ENCODE measurements at regions not wholly inside any gene's neighbourhood (a gene's known extent, or its start where the extent isn't known, plus 50 kb on each side); places are given as distances from the start of the nearest gene placed in this dataset.
A peak's percentile ranks its signal among the peaks of the same experiment; 100 is the strongest.

GRCh38 chr14:71359823-71360222, 452.6 kb downstream of the PCNX1 start:
- TF ChIP-seq, protein P1, sequence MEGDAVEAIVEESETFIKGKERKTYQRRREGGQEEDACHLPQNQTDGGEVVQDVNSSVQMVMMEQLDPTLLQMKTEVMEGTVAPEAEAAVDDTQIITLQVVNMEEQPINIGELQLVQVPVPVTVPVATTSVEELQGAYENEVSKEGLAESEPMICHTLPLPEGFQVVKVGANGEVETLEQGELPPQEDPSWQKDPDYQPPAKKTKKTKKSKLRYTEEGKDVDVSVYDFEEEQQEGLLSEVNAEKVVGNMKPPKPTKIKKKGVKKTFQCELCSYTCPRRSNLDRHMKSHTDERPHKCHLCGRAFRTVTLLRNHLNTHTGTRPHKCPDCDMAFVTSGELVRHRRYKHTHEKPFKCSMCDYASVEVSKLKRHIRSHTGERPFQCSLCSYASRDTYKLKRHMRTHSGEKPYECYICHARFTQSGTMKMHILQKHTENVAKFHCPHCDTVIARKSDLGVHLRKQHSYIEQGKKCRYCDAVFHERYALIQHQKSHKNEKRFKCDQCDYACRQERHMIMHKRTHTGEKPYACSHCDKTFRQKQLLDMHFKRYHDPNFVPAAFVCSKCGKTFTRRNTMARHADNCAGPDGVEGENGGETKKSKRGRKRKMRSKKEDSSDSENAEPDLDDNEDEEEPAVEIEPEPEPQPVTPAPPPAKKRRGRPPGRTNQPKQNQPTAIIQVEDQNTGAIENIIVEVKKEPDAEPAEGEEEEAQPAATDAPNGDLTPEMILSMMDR (conservative IDR thresholded peaks at IDR 0.05; ENCODE audit: low read length): no peak
- DNase-seq (ENCODE audit: low read depth): no peak
- no peak overlapping the region for H3K4me3 ChIP-seq (ENCODE audit: low read length)

DNA sequence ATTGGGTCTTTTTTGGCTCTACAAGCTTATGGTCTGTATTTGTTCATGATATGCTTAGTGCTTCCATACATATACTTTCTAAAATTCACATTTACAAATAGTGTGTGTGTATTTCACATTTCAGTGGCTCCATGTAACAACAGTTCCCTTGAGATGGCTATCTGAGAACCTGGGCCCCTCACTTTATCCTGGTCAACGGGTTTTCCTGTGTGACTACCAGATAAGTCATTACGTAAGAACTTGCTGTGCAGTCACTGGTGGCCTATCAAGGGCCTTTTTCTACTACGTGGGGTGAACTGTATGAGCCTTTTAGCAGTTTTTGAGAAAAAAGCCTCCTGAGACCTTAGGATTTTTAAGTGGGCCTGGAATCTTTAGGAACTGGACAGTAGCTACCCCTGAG, 454.1 kb downstream of the PCNX1 start:
- TF ChIP-seq, protein P1 (conservative IDR thresholded peaks at IDR 0.05; ENCODE audit: low read length): no peak
- DNase-seq (ENCODE audit: low read depth): no peak
- H3K4me3 ChIP-seq (ENCODE audit: low read length): no peak overlapping the region

DNA sequence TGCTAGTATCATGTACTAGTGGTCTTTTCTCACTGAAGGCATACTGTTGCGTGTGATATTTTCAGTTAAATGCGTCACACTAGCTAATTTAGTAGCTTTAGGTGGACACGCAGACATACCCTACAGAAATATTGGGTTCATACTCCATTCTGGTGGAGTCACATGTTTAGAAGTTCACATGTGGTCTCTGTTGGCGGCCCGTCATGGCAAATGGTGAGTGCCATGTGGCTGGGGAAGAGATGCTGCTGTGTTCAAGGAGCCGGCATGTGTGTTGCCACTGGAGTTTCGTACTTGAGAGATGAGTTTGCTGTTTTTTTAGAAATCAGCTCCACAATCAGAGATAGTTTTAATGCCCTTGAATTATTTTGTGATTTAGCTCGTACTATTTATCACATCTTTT, 454.6 kb downstream of the PCNX1 start:
- no peak for DNase-seq (ENCODE audit: low read depth)
- TF ChIP-seq, protein P1 (conservative IDR thresholded peaks at IDR 0.05; ENCODE audit: low read length): no peak
- H3K4me3 ChIP-seq (ENCODE audit: low read length): no peak overlapping the region

DNA sequence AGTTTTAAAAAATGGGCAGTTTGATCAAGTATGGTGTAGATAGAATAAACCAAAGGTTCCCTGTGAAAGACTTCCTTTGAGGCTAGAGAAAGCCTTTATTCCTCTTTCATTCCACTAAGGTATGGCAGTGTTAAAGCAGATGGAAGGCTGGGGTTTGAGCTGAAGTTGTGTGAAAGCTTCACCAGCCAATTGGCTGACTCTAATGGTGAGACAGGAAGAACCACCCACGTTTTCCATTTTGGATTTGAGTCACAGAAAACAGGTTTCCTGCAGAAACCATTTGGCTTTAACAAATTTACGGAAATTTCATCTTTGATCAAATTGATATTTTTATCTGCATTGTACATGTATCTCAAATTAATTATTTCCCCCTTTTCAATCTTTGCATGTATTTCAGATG, 455.0 kb downstream of the PCNX1 start:
- H3K4me3 ChIP-seq (ENCODE audit: low read length): no peak overlapping the region
- TF ChIP-seq, protein P1 (conservative IDR thresholded peaks at IDR 0.05; ENCODE audit: low read length): no peak
- no peak for DNase-seq (ENCODE audit: low read depth)

DNA sequence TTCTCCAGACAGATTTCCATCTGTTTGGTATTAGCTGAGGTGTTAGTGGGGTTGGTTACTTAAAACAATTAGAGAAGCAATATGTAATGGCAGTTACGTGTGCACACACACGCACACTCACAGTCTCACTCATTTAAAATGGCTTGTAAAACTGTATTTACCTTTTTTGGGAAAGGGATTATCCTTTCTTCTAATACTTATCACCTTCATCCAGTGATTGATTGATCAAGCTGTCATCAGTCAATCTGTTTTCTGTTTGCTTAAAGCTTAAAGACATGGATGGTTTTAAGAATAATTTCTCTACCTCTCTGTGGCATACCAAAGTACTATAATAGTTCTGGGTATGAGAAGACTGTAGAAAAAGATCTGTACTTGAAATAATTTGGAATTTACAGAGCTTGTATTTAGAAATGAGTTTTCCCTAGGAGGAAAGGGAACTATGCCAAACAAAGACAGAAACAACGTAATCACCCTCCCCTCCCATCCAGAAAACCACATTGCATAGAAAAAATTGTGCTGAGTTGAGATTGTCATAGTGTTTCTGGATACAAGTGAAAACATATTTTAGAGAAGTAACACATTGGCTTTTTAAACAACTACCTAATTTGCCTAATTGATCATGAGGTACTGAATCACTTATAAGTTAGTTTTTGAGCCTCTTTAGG, 455.8 kb downstream of the PCNX1 start:
- peak; percentile 80 for DNase-seq (ENCODE audit: low read depth)
- TF ChIP-seq, protein P1 (conservative IDR thresholded peaks at IDR 0.05; ENCODE audit: low read length): no peak
- H3K4me3 ChIP-seq (ENCODE audit: low read length): no peak overlapping the region

- TF ChIP-seq, protein P1 (conservative IDR thresholded peaks at IDR 0.05; ENCODE audit: low read length): no peak
- no peak overlapping the region for H3K4me3 ChIP-seq (ENCODE audit: low read length)
- DNase-seq (ENCODE audit: low read depth): peak; percentile 73
Observed at GRCh38 chr14:71363946-71364925, 457.0 kb downstream of the PCNX1 start.
